ENCODE measurements at regions not wholly inside any gene's neighbourhood (a gene's known extent, or its start where the extent isn't known, plus 50 kb on each side); places are given as distances from the start of the nearest gene placed in this dataset.

GRCh38 chr2:37425408-37425807 is 81.0 kb downstream of the QPCT start:
- DNase-seq = no peak

GRCh38 chr2:37427241-37427640 is 82.8 kb downstream of the QPCT start:
- no peak for DNase-seq

GRCh38 chr2:37436323-37436722 is 91.9 kb downstream of the QPCT start:
- peak; percentile 60 for DNase-seq

DNA sequence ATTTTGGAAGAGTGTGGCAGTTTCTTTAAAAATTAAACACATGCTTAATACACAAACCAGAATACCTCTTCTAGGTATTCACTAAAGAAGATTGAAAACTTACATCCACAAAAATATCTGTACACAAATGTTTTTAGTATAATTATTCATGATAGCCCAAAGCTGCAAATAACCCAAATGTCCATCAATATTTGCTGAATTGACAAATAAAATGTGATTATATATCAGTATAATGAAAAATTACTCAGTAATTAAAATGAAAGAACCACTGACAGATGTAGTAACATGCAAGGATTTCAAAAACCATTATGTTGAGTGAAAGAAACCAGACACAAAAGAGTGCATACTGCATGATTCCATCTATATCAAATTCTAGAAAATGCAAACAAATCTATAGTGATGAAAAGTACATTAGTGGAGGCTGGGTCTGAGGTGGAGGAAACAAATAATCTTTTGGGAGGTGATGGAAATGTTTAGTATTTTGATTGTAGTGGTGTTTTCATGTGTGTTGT is 94.8 kb downstream of the QPCT start:
- no peak for DNase-seq

DNA sequence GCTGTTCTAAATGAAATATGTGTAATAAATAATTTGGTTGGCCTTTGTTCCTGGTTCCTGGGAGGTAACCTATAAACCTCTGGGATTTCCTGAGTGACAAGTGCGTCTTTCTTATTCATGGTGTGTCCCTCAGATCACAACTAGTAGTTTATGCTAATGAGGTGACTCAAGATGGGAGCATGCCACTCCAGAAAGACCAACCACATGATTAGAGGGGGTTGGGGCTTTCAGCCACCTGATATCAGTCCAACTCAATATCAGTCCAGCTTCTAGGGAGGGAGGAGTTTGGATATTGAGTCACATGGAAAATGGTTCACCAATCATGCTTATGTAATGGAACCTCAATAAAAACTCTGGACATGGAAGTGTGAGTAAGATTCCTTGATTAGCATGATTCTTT is 96.6 kb downstream of the QPCT start:
- no peak for DNase-seq

- DNase-seq = no peak
Measured at GRCh38 chr2:37443082-37443481, 98.7 kb downstream of the QPCT start.

DNA sequence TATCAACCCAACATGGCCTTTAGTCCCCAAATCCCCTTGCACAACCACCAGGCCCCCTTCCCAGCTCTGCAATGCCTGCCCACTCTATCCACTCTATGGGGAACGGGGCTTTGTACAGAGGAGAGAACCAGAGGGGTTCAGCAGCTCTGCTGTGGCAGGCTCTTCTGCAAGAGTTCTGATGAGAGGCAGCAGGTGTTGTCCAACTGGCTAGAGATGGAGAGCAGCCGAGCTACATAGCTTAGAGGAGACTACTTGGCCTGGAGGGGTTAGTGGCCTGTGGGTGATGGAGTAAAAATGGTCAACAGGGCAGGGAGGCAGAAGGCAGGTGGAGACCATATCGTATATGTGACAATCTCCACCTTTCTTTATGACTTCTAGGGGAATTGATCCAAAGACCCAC is 103.0 kb downstream of the QPCT start:
- no peak for DNase-seq

GRCh38 chr2:37448342-37449120 is 104.1 kb downstream of the QPCT start:
- DNase-seq = no peak

DNA sequence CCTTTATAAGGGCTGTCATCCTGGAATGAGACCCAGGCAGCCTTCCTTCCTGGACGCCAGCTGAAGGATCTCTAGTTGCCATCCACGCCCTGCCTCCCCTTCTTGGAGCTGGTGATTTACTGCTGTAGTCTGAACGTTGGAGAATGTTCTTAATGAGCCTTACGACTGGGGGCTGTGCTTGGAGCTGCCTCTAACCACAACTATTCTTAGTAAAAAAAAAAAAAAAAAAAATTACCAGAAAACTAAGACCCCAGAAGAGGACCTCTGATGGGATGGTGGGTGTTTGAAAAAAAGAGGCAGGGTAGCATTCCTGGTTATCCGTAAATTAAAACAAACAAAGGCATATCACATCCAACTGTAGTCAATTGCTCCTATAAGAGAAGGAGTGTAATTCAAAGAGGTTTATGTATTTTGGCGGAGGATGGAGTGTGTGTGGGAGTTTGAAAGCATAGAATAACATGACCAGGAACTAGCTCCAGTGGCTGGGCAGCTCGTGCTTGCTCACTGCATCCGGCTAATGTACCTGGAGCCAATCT is 105.4 kb downstream of the QPCT start:
- DNase-seq = peak; percentile 87

- no peak for DNase-seq
Measured at GRCh38 chr2:37453027-37453426, 108.6 kb downstream of the QPCT start.

GRCh38 chr2:37454851-37455762 is 110.7 kb downstream of the QPCT start:
- no peak for DNase-seq

DNA sequence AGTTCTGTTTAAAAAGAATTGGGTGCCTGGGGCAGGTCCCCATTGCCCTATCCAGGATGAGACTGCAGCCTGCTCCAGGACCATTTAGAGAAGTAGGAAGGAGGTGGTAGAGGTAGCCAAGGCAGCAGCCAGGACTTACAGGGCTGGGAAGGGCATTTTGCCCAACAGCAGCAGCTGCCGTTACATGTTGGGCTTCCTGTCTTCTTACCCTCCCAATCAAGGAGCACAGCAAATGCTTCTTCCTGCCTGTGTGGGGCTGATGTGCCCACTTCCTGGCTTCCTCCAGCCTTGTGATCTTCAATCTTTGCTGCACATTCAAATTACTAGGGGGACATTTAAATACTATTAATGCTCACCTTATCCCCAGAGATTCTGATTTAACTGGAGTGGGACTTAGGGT is 112.0 kb downstream of the QPCT start:
- DNase-seq = no peak

DNA sequence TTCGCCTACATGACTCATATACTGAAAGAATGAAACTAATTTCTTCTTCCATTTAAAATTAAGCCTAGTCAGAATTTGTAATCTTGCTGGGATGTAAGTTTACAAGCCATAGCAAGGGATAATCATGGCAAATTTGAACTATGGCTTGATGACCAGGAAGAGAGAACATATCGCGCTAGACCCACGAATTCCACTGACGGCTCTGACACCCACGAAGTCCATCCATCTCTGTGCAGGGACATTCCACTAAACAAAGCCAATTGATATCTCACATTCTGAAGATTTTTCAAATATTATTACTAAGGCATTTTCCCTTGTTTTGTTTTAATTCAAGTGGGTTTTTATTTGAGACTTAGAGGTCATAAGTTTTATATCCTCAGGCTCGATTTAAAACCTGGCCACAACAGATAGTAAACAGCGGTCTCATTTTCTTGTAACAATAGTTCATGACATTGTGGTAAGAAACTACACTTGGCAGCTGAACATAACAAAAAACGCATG is 113.0 kb downstream of the QPCT start:
- DNase-seq = no peak

DNA sequence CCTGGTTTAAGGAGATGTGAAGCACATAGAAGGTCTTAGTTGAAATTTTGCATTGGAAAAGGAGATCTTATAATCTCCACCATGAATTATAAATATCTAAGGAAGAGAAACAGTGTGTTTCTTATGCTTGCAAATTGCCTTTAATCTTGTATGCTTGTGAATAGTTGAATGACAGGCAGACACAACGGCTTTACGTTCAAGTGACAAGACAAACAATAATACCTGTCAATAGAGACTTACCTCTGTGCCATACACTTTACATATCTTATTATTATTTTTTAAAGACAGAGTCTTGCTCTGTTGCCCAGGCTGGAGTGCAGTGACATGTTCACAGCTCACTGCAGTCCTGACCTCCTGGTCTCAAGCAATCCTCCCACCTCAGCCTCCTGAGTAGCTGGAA is 113.7 kb downstream of the QPCT start:
- DNase-seq = no peak

DNA sequence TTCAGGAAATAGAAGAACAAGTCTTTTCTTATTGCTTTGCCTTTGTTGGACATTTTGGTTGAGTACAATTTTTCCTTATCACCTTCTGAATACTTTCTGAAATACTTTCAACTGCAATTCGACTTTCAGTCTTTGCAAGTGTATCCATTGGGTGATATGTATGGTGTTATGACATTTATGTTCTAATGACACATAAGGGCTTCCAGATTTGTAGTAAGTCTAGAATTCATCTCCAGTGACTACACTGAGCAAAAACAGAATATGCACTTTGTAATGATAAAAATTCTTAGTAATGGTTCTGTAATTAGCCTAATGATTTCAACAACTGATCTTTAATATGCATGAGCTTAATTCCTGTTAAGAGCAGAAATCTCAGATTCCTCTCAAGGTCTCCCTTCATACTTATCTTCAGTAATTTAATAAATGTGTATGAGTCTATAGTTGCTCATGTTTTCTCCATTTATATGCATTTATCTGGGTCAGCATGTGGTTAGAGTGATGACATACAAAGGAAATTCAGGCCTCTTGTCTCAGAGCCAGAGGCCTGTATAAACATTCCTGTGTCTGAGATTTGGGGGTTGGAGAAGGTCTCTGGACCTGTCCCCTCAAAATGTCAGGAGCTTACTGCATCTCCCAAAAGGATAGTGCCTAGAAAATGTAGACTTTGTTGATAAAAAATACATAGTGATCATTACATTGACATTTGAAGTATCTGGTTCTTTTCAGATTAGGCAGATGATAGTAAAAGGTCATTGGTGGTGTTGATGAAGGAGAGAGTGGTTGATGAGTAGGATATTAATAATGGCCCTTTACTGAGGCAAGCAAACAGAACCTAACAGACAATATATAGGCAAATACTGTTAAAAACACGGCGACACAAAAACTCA is 114.9 kb downstream of the QPCT start:
- no peak for DNase-seq

GRCh38 chr2:37460896-37461229 is 116.4 kb downstream of the QPCT start:
- no peak for DNase-seq

DNA sequence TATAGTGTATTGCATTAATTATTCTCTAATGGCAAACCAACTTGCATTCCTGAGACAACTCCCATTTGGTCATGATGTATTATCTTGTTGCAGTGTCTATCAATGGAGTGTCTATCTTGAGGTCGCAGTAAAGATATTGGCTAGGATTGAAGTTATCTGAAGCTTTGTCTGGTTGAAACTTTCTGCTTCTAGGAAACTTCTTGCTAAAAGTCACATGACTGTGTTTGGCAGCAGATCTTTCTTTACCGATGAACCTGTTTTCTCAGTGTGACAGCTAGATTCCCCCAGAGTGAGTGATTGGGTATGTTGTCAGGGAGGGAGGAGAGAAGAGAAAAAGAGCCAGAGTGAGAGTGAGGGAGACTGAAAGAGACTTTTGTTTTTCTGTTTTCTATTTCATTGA is 119.6 kb downstream of the QPCT start:
- DNase-seq = no peak

DNA sequence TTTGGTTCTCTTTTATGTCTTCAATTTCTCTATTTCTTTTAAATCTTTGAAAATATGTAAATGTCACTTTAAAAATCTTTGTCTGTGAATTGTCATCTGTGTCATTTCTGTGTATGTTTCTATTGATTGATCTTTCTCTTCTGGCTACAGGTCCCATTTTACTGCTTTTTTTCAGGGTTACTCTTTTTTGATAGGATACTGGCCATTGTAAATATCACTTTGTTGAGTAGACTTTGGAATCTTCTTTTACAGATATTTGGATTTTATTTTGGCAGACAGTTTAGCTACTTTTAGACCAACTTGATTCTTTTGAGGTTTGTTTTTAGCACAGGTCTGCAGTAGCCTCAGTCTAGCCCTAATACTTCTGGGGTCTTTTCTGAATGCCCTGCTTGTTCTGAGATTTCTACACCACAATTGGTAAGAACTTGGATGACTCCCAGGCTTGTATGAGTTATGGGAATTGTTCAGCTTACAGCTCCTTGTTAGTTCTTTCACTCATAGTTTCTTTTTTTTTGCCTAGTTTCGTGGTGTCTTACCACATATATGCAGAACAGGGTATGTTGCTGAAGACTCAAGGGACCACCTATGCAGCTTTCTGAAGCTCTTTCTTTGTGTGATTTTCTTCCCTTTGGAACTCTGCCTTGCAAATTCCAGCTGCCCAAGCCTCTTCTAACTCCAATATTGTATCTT is 122.2 kb downstream of the QPCT start:
- no peak for DNase-seq

DNA sequence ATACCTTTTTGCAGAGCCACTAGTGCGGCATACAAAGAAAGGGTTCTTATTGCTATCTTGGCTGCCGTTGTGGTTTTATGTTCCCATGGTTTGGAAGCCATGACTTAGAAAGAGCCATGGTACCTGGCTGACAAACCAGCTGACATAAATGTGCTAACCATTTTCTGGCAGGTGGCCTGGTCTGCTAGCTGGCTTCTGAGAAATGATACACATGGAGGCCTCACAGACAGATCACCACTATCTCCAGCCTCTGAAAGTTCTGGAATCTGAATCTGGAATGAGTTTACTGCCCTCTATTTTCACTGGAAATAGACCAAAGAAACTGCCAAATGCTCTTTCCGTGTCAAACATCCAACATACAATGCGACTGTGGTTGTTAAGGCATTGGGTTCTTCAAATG is 123.7 kb downstream of the QPCT start:
- DNase-seq = no peak

- no peak for DNase-seq
Measured at GRCh38 chr2:37469126-37469525, 124.7 kb downstream of the QPCT start.

DNA sequence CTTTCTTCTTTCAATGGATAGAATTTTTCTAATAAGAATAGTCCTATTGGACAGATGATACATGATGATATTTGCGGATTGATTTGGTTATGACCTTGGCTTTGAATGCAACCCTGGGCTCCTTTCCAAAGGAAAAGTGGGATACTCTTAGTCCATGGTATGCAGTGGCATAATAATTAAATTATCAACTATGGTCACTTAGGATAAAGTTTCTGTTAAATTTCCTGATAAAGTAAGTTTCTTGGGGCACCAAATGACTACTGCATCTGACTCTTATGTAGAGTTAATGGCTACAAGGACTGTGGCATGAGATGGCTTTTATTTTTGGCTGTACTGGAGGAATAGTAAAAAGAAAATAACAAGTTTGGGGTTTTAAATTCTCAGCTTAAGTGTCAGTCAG is 126.7 kb downstream of the QPCT start:
- DNase-seq = no peak

Data from renal pelvis (tissue), 1 donor.